ENCODE measurements at regions not wholly inside any gene's neighbourhood (a gene's known extent, or its start where the extent isn't known, plus 50 kb on each side); places are given as distances from the start of the nearest gene placed in this dataset.

- TF ChIP-seq, protein P1, sequence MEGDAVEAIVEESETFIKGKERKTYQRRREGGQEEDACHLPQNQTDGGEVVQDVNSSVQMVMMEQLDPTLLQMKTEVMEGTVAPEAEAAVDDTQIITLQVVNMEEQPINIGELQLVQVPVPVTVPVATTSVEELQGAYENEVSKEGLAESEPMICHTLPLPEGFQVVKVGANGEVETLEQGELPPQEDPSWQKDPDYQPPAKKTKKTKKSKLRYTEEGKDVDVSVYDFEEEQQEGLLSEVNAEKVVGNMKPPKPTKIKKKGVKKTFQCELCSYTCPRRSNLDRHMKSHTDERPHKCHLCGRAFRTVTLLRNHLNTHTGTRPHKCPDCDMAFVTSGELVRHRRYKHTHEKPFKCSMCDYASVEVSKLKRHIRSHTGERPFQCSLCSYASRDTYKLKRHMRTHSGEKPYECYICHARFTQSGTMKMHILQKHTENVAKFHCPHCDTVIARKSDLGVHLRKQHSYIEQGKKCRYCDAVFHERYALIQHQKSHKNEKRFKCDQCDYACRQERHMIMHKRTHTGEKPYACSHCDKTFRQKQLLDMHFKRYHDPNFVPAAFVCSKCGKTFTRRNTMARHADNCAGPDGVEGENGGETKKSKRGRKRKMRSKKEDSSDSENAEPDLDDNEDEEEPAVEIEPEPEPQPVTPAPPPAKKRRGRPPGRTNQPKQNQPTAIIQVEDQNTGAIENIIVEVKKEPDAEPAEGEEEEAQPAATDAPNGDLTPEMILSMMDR (conservative IDR thresholded peaks at IDR 0.05 in 1 of 2, IDR thresholded peaks at IDR 0.05 in 1 of 2; ENCODE audit: extremely low read depth in 1 of 2, insufficient read depth in 1 of 2, low read depth in 1 of 2, low read length in 2 of 2) = peak in 1 of 2 donors; percentile 1
- TF ChIP-seq EZH2 (IDR thresholded peaks at IDR 0.05; ENCODE audit: borderline replicate concordance, low read length) = no peak
Measured at GRCh38 chr1:198829944-198830343, 191.1 kb downstream of the PTPRC start.
